ENCODE measurements at regions not wholly inside any gene's neighbourhood (a gene's known extent, or its start where the extent isn't known, plus 50 kb on each side); places are given as distances from the start of the nearest gene placed in this dataset.

GRCh38 chr11:116162086-116162885, 610.5 kb downstream of the BUD13 start:
- H3K79me2 ChIP-seq (ENCODE audit: insufficient read depth, low read length), result no peaks in the 10 kb centered on the region
- no peak overlapping the region for H3K4me3 Mint-ChIP-seq
- WGBS (ENCODE audit: insufficient coverage), result 83% methylated on average over 4 of the region's 20 CpGs

GRCh38 chr11:116148645-116149044, 624.1 kb downstream of the BUD13 start:
- no peaks in the 10 kb centered on the region for H3K27me3 ChIP-seq (ENCODE audit: control insufficient read depth in 2 of 2, insufficient read depth in 2 of 2, low read length in 2 of 2)
- TF ChIP-seq, protein P1, sequence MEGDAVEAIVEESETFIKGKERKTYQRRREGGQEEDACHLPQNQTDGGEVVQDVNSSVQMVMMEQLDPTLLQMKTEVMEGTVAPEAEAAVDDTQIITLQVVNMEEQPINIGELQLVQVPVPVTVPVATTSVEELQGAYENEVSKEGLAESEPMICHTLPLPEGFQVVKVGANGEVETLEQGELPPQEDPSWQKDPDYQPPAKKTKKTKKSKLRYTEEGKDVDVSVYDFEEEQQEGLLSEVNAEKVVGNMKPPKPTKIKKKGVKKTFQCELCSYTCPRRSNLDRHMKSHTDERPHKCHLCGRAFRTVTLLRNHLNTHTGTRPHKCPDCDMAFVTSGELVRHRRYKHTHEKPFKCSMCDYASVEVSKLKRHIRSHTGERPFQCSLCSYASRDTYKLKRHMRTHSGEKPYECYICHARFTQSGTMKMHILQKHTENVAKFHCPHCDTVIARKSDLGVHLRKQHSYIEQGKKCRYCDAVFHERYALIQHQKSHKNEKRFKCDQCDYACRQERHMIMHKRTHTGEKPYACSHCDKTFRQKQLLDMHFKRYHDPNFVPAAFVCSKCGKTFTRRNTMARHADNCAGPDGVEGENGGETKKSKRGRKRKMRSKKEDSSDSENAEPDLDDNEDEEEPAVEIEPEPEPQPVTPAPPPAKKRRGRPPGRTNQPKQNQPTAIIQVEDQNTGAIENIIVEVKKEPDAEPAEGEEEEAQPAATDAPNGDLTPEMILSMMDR (IDR thresholded peaks at IDR 0.05), result no peak
- peaks cover 0 to 4% of the 10 kb centered on the region in 2 donors for H3K9me3 ChIP-seq (replicated peaks in 1 of 2; ENCODE audit: control insufficient read depth in 1 of 2, insufficient read depth in 1 of 2, low read length in 2 of 2)
- peaks cover 0 to 14% (median 5%) of the 10 kb centered on the region in 7 donors for H3K9me3 Mint-ChIP-seq
- H3K27me3 Mint-ChIP-seq (ENCODE audit: low read depth in 3 of 3), result peaks cover 0 to 3% (median 0%) of the 10 kb centered on the region in 3 donors
- no peaks in the 10 kb centered on the region for H3K36me3 ChIP-seq (replicated peaks in 1 of 2; ENCODE audit: control insufficient read depth in 1 of 2, insufficient read depth in 2 of 2, low read length in 2 of 2)
- intact Hi-C loops (cut with micrococcal nuclease), result no loop called here
- no peak overlapping the region for H3K4me3 ChIP-seq (replicated peaks in 1 of 3; ENCODE audit: low read depth in 2 of 3, low read length in 3 of 3)
- no peaks in the 10 kb centered on the region for H3K36me3 Mint-ChIP-seq
- DNase-seq, result no peak
- H3K4me1 Mint-ChIP-seq, result no peaks in the 10 kb centered on the region
- H3K4me2 ChIP-seq (replicated peaks; ENCODE audit: extremely low read depth, low read length, poor library complexity, severe bottlenecking), result no peak overlapping the region
- H3K4me1 ChIP-seq (ENCODE audit: control insufficient read depth in 1 of 2, insufficient read depth in 2 of 2, low read length in 2 of 2), result no peaks in the 10 kb centered on the region
- no peak overlapping the region for H3K27ac Mint-ChIP-seq
- no peak overlapping the region for H3K4me3 Mint-ChIP-seq
- H2AFZ ChIP-seq (ENCODE audit: insufficient read depth, low read depth, low read length, poor library complexity, severe bottlenecking), result no peak overlapping the region
- no CpG with 5 or more reads among the region's 2 CpGs for WGBS (ENCODE audit: insufficient coverage)
- no peaks in the 10 kb centered on the region for H4K20me1 ChIP-seq (ENCODE audit: insufficient read depth, low read length)
- H3K27ac ChIP-seq (ENCODE audit: low read depth in 1 of 2, low read length in 2 of 2), result no peak overlapping the region
- no peak overlapping the region for H3K9ac ChIP-seq (ENCODE audit: insufficient read depth, low read length, poor library complexity, severe bottlenecking)
- no peaks in the 10 kb centered on the region for H3K79me2 ChIP-seq (ENCODE audit: insufficient read depth, low read length)

More at GRCh38 chr11:116162086-116162885, 610.5 kb downstream of the BUD13 start:
- Mint-ChIP-seq H3K4me1 (no peaks in the 10 kb centered on the region), H3K27ac (no peak overlapping the region), H3K27me3 (ENCODE audit: low read depth in 3 of 3) (peaks cover 5 to 16% (median 11%) of the 10 kb centered on the region in 3 donors), H3K36me3 (no peaks in the 10 kb centered on the region), H3K9me3 (peaks cover 0 to 2% (median 0%) of the 10 kb centered on the region in 7 donors)
- Histone ChIP-seq H3K9ac (ENCODE audit: insufficient read depth, low read length, poor library complexity, severe bottlenecking) (no peak overlapping the region), H2AFZ (ENCODE audit: insufficient read depth, low read depth, low read length, poor library complexity, severe bottlenecking) (no peak overlapping the region), H3K27me3 (ENCODE audit: control insufficient read depth in 2 of 2, insufficient read depth in 2 of 2, low read length in 2 of 2) (no peaks in the 10 kb centered on the region), H3K36me3 (replicated peaks in 1 of 2; ENCODE audit: control insufficient read depth in 1 of 2, insufficient read depth in 2 of 2, low read length in 2 of 2) (no peaks in the 10 kb centered on the region), H3K27ac (ENCODE audit: low read depth in 1 of 2, low read length in 2 of 2) (no peak overlapping the region), H3K4me1 (ENCODE audit: control insufficient read depth in 1 of 2, insufficient read depth in 2 of 2, low read length in 2 of 2) (no peaks in the 10 kb centered on the region), H3K4me2 (replicated peaks; ENCODE audit: extremely low read depth, low read length, poor library complexity, severe bottlenecking) (no peak overlapping the region), H3K4me3 (replicated peaks in 1 of 3; ENCODE audit: low read depth in 2 of 3, low read length in 3 of 3) (no peak overlapping the region), H3K9me3 (replicated peaks in 1 of 2; ENCODE audit: control insufficient read depth in 1 of 2, insufficient read depth in 1 of 2, low read length in 2 of 2) (no peaks in the 10 kb centered on the region), H4K20me1 (ENCODE audit: insufficient read depth, low read length) (no peaks in the 10 kb centered on the region)
- intact Hi-C loops (cut with micrococcal nuclease), result no loop called here
- DNase-seq, result no peak
- TF ChIP-seq, protein P1 (IDR thresholded peaks at IDR 0.05), result no peak

Data from CD14-positive monocyte (primary cell).